PFSK-1 (cell line): ENCODE measurements at regions not wholly inside any gene's neighbourhood (a gene's known extent, or its start where the extent isn't known, plus 50 kb on each side); places are given as distances from the start of the nearest gene placed in this dataset.
A peak's percentile ranks its signal among the peaks of the same experiment; 100 is the strongest.

Experiments
- FOXP2 ChIP-seq: optimal IDR thresholded peaks from 2 replicates; pipeline ENCODE3; 2011; ENCODE audit warnings: borderline replicate concordance, control low read depth, inconsistent platforms; ENCODE audit not compliant: insufficient read depth; ENCODE audit errors: extremely low read length, extremely low read depth
- POLR2AphosphoS5 ChIP-seq: IDR thresholded peaks from 2 replicates; pipeline ENCODE4 v1.6.1; 2012; ENCODE audit warnings: low read depth, mild to moderate bottlenecking, control low read depth, low read length, moderate library complexity
- SIN3A ChIP-seq: IDR thresholded peaks from 2 replicates; pipeline ENCODE4 v1.6.1; 2012; ENCODE audit warnings: mild to moderate bottlenecking, low read length, moderate library complexity, borderline replicate concordance; ENCODE audit not compliant: insufficient read depth
- TAF1 ChIP-seq: IDR thresholded peaks from 2 replicates; pipeline ENCODE4 v1.6.1; 2012; ENCODE audit warnings: low read length, control low read depth, borderline replicate concordance; ENCODE audit not compliant: insufficient read depth
- TF ChIP-seq, protein P1 (sequence below), 2 experiments: IDR thresholded peaks; 2 replicates each; pipeline versions ENCODE4 v1.6.1 to v1.8.0; 2011 to 2012; ENCODE audit warnings: low read depth in 2 of 2, low read length in 2 of 2, control low read depth in 1 of 2, inconsistent platforms in 1 of 2, mild to moderate bottlenecking in 1 of 2, moderate library complexity in 1 of 2; ENCODE audit not compliant: insufficient read depth in 1 of 2

DNA sequence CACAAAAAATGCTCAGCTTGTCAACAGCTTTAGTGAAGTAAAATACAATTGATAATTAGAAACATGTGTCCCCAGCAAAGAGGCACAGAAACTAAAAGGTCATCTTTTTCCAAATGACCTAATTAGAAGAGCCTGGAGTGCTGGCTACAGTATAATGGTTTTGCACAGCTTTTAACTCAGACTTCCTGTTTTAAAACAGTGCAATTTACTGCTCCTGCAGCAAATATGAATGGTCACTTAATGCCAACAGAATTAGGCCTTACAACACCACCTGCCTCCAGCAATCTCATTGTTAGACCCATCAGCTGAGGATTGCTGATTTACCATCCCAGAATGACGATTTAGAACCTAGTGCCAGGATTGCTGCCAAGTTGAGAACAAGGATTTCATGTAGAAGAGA, 239.3 kb downstream of the CETN3 start:
- TF ChIP-seq POLR2AphosphoS5 (no peak), TAF1 (peak; percentile 37; the same call in 1 of the 2 replicates), SIN3A (no peak), FOXP2 (no peak)
- TF ChIP-seq, protein P1, sequence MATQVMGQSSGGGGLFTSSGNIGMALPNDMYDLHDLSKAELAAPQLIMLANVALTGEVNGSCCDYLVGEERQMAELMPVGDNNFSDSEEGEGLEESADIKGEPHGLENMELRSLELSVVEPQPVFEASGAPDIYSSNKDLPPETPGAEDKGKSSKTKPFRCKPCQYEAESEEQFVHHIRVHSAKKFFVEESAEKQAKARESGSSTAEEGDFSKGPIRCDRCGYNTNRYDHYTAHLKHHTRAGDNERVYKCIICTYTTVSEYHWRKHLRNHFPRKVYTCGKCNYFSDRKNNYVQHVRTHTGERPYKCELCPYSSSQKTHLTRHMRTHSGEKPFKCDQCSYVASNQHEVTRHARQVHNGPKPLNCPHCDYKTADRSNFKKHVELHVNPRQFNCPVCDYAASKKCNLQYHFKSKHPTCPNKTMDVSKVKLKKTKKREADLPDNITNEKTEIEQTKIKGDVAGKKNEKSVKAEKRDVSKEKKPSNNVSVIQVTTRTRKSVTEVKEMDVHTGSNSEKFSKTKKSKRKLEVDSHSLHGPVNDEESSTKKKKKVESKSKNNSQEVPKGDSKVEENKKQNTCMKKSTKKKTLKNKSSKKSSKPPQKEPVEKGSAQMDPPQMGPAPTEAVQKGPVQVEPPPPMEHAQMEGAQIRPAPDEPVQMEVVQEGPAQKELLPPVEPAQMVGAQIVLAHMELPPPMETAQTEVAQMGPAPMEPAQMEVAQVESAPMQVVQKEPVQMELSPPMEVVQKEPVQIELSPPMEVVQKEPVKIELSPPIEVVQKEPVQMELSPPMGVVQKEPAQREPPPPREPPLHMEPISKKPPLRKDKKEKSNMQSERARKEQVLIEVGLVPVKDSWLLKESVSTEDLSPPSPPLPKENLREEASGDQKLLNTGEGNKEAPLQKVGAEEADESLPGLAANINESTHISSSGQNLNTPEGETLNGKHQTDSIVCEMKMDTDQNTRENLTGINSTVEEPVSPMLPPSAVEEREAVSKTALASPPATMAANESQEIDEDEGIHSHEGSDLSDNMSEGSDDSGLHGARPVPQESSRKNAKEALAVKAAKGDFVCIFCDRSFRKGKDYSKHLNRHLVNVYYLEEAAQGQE (IDR thresholded peaks at IDR 0.05; ENCODE audit: insufficient read depth in 1 of 2, low read depth in 2 of 2, low read length in 2 of 2): peak in 1 of 2 experiments; percentile 49; a peak in 1 of 4 replicates
